Heart right ventricle (tissue), 16 donors: ENCODE measurements at regions not wholly inside any gene's neighbourhood (a gene's known extent, or its start where the extent isn't known, plus 50 kb on each side); places are given as distances from the start of the nearest gene placed in this dataset.

Source experiments
- ATAC-seq, 8 donors: fragments of 200-7000 bp; cut with Tn5 transposase; one replicate each; pipeline ENCODE4 v1.9.1; 2020; ENCODE audit warnings: mild to moderate bottlenecking in 8 of 8, moderate library complexity in 8 of 8, moderate number of reproducible peaks in 1 of 8
- DNase-seq, 2 donors: peaks; one replicate each; pipeline ENCODE4 v3.0.0-alpha.2; 2020
- H3K27ac ChIP-seq, 10 donors: fragments of 200-600 bp; sonication (generic) in 2 of 10; one replicate each; pipeline versions ENCODE4 v1.5.0 to v1.8.0; 2020 to 2022; ENCODE audit warnings: mild to moderate bottlenecking in 3 of 10
- H3K27me3 ChIP-seq, 7 donors: fragments of 200-600 bp; one replicate each; pipeline ENCODE4 v1.8.0; 2021 to 2022; ENCODE audit warnings: mild to moderate bottlenecking in 2 of 7
- H3K36me3 ChIP-seq, 9 donors: fragments of 200-600 bp; sonication (generic) in 1 of 9; one replicate each; pipeline versions ENCODE4 v1.5.0 to v1.8.0; 2020 to 2022; ENCODE audit warnings: mild to moderate bottlenecking in 2 of 9
- H3K4me1 ChIP-seq, 9 donors: fragments of 200-600 bp; sonication (generic) in 1 of 9; one replicate each; pipeline versions ENCODE4 v1.5.0 to v1.8.0; 2020 to 2022; ENCODE audit warnings: mild to moderate bottlenecking in 4 of 9
- H3K4me3 ChIP-seq, 10 donors: fragments of 200-600 bp; sonication (generic) in 2 of 10; one replicate each; pipeline versions ENCODE4 v1.5.0 to v1.8.0; 2020 to 2022; ENCODE audit warnings: mild to moderate bottlenecking in 7 of 10, moderate library complexity in 2 of 10
- H3K9me3 ChIP-seq, 11 donors: fragments of 200-600 bp in 10 of 11; sonication (generic) in 2 of 11; one replicate each; pipeline versions ENCODE4 v1.5.0 to v1.8.0; 2013 to 2022; ENCODE audit warnings: mild to moderate bottlenecking in 2 of 11, control low read depth in 1 of 11, moderate library complexity in 1 of 11
- WGBS, 2 donors: extraction: QIAGEN DNeasy Blood & Tissue Kit; methylation state at CpG; one replicate each; pipeline ENCODE4 v1.1.7; 2013; ENCODE audit warnings: inconsistent platforms in 1 of 2; 5-methylcytosine and 5-hydroxymethylcytosine counted together
- intact Hi-C, 10 donors: fragments of 100-400 bp; cut with DNase I; formaldehyde crosslinking; loops; one replicate each; pipeline versions ENCODE4 v1.11.1 to v1.14.2; 2022
- TF ChIP-seq, protein P1 (sequence below), 9 donors: fragments of 200-600 bp; sonication (generic) in 2 of 9; IDR thresholded peaks; one replicate each; pipeline versions ENCODE4 v1.5.0 to v1.8.0; 2021 to 2022; ENCODE audit warnings: antibody characterized with exemption in 9 of 9, mild to moderate bottlenecking in 5 of 9, moderate library complexity in 1 of 9
- donor health status: Arrhythmogenic right ventricular cardiomyopathy.
- donor health status: ischemic (EF 13 %, LVEDD 7.1; RV severe dilation, severe dysfunction).
- donor health status: healthy with polysubstance abuse.
- donor health status: DM: no; HTN: yes; CAD: no.
- donor health status: DM: no; HTN: no; CAD: no.
- donor health status: ischemic (EF 25% LVEDD 6.9; RV normal size, moderate dysfunction).
- donor health status: ischemic (EF 25% LVEDD 5.7; RV mildly dilated, moderate dysfunction).
- donor health status: healthy.
- donor health status: DM: yes; HTN: yes; CAD: no.
- donor health status: Ischemic cardiomyopathy.
- donor health status: ischemic (EF 35%, LVEDD 5.7; RV mildly dilated, moderate dysfunction).
- donor health status: nonischemic (EF 11% LVEDD 7.7; RV severe dilation, severe dysfunction).
- donor health status: DM: yes; HTN: yes; CAD: no.
- donor health status: PGD.
- donor health status: ischemic (EF 29% LVEDD 5.4; RV normal size, mild dysfunction).
- donor health status: nonischemic (EF 23%, LVEDD 6.1; RV moderate dilation, normal function).

DNA sequence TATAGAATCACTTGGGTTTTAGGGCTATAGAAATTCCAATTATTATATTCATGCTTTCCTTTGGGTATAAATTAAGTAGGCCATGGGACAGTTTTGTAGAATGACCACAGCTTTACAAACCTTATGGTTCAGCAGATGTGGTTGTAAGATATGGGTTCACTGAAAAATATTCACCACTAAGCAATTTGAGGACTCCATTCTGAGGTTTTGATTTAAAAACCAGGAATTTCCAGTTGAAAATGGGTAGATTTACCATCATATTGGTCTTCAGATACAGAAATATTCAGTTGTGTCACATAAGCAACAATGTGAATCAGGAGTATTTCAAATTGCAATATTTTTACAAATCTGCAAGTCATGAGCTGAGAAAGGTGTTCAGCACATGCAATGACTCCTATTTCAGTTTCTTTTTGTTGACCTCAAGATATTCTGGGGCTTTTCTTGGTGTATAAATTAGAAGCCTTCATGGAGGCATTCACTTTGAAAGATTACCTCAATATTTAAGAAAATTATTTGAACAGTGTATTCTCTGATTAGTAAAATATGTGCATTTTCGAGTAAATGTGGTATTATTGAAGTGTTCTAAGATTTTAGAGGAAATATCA is 218.4 kb upstream of the HCCS start:
- H3K27me3 ChIP-seq = no peaks in the 10 kb centered on the region
- TF ChIP-seq, protein P1, sequence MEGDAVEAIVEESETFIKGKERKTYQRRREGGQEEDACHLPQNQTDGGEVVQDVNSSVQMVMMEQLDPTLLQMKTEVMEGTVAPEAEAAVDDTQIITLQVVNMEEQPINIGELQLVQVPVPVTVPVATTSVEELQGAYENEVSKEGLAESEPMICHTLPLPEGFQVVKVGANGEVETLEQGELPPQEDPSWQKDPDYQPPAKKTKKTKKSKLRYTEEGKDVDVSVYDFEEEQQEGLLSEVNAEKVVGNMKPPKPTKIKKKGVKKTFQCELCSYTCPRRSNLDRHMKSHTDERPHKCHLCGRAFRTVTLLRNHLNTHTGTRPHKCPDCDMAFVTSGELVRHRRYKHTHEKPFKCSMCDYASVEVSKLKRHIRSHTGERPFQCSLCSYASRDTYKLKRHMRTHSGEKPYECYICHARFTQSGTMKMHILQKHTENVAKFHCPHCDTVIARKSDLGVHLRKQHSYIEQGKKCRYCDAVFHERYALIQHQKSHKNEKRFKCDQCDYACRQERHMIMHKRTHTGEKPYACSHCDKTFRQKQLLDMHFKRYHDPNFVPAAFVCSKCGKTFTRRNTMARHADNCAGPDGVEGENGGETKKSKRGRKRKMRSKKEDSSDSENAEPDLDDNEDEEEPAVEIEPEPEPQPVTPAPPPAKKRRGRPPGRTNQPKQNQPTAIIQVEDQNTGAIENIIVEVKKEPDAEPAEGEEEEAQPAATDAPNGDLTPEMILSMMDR (IDR thresholded peaks at IDR 0.05) = no peak
- ATAC-seq (no peak), DNase-seq (no peak)
- no peak overlapping the region for H3K27ac ChIP-seq
- no peaks in the 10 kb centered on the region for H3K4me1 ChIP-seq
- H3K4me3 ChIP-seq = no peak overlapping the region
- intact Hi-C loops = no loop called here
- H3K9me3 ChIP-seq = peaks cover 0 to 12% (median 0%) of the 10 kb centered on the region in 11 donors
- no peaks in the 10 kb centered on the region for H3K36me3 ChIP-seq
- WGBS, 2 donors = 78 to 91% methylated on average over 1 of the region's 1 CpG

DNA sequence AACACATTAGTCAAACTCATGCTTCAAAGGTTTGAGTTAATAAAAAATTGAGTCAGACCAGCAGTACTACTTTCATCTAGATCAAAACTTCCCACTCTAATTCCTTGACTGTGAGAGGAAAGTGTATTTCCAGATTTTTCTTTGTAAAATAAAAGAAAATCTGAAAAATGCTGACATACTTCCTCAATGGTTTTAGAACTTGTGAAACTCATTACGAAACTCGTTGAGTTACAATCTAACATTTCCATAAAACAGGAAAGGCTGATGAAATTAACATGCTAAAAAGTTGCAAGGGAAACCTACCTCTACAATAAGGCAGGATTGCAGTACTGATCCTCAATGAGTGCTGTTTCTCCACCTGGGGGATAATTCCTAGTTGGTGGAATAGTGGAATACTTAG is 217.8 kb upstream of the HCCS start:
- Histone ChIP-seq H3K36me3 (no peaks in the 10 kb centered on the region), H3K27me3 (no peaks in the 10 kb centered on the region), H3K9me3 (peaks cover 0 to 16% (median 0%) of the 10 kb centered on the region in 11 donors), H3K4me1 (no peaks in the 10 kb centered on the region), H3K27ac (no peak overlapping the region), H3K4me3 (no peak overlapping the region)
- no peak for DNase-seq
- intact Hi-C loops = no loop called here
- WGBS, 2 donors = 77 to 80% methylated on average over 2 of the region's 2 CpGs
- no peak for ATAC-seq
- TF ChIP-seq, protein P1 (IDR thresholded peaks at IDR 0.05) = no peak

DNA sequence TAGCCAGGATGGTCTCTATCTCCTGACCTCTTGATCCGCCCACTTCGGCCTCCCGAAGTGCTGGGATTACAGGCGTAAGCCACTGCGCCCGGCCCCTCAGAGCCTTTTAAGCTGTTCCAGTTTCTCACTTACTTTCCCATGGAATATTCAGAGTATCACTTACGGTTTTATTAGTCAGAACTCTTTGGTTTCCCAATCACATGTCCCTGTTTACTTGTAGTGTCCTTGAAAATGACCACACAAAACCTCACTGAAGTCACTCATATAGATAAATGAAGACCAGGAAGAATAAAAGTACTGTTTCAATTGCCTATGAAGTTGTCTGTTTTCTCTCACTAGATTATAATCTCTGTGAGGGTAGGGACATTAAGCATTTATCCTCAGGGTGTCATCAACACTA is 217.2 kb upstream of the HCCS start:
- TF ChIP-seq, protein P1 (IDR thresholded peaks at IDR 0.05) = no peak
- H3K4me1 ChIP-seq = no peaks in the 10 kb centered on the region
- no peaks in the 10 kb centered on the region for H3K36me3 ChIP-seq
- WGBS, 2 donors = 89 to 97% methylated on average over 7 of the region's 7 CpGs
- no peak for ATAC-seq
- intact Hi-C loops = no loop called here
- no peak overlapping the region for H3K27ac ChIP-seq
- DNase-seq = no peak
- H3K27me3 ChIP-seq = no peaks in the 10 kb centered on the region
- no peak overlapping the region for H3K4me3 ChIP-seq
- H3K9me3 ChIP-seq = peaks cover 0 to 16% (median 0%) of the 10 kb centered on the region in 11 donors

DNA sequence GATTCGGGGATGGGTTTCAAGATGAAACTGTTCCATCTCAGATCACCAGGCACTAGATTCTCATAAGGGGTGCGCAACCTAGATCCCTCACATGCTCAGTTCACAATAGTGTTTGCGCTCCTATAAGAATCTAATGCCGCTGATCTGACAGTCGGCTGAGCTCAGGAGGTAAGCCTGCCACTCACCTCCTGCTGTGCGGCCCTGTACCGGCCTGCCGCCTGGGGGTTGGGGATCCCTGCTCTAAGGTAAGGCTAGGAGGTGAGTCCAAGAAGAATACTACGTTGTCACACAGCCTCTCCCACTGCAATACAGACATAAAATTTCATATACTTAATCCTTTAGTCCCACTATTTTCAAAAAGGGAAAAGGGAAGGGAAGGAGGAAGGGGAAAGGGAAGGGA is 213.4 kb upstream of the HCCS start:
- no peaks in the 10 kb centered on the region for H3K36me3 ChIP-seq
- DNase-seq (no peak), ATAC-seq (no peak)
- no peaks in the 10 kb centered on the region for H3K27me3 ChIP-seq
- no peak overlapping the region for H3K27ac ChIP-seq
- WGBS, 2 donors = 85% methylated on average over 9 of the region's 9 CpGs
- no peaks in the 10 kb centered on the region for H3K4me1 ChIP-seq
- intact Hi-C loops = no loop called here
- H3K9me3 ChIP-seq = peaks cover 0 to 16% (median 0%) of the 10 kb centered on the region in 11 donors
- TF ChIP-seq, protein P1 (IDR thresholded peaks at IDR 0.05) = no peak
- no peak overlapping the region for H3K4me3 ChIP-seq
